ENCODE measurements at regions not wholly inside any gene's neighbourhood (a gene's known extent, or its start where the extent isn't known, plus 50 kb on each side); places are given as distances from the start of the nearest gene placed in this dataset.

- no peak for DNase-seq
These were observed 108.1 kb downstream of the LRIG3 start for GRCh38 chr12:58812214-58812613.

- DNase-seq, result no peak
These were observed 106.3 kb downstream of the LRIG3 start for GRCh38 chr12:58814036-58814435.

GRCh38 chr12:58815235-58815634 is 105.1 kb downstream of the LRIG3 start:
- DNase-seq, result no peak

GRCh38 chr12:58818546-58818945 is 101.8 kb downstream of the LRIG3 start:
- DNase-seq, result no peak

- DNase-seq, result no peak
These were observed 101.0 kb downstream of the LRIG3 start for GRCh38 chr12:58819345-58819744.

GRCh38 chr12:58819985-58820384 is 100.3 kb downstream of the LRIG3 start:
- DNase-seq, result no peak

Data from Kasumi-1 (cell line).